ENCODE measurements at regions not wholly inside any gene's neighbourhood (a gene's known extent, or its start where the extent isn't known, plus 50 kb on each side); places are given as distances from the start of the nearest gene placed in this dataset.

GRCh38 chr13:103953859-103954258 lies 887.6 kb upstream of the SLC10A2 start:
- no peaks in the 10 kb centered on the region for H3K79me2 ChIP-seq (ENCODE audit: insufficient read depth, low read length)
- no peaks in the 10 kb centered on the region for H3K4me1 ChIP-seq (ENCODE audit: insufficient read depth, low read length)
- no peak overlapping the region for H3K27ac ChIP-seq (ENCODE audit: low read length)
- H3K4me3 ChIP-seq (ENCODE audit: low read depth in 1 of 2, low read length in 2 of 2) = no peak overlapping the region
- H3K9ac ChIP-seq (ENCODE audit: low read depth, low read length) = no peak overlapping the region
- TF ChIP-seq EZH2 (IDR thresholded peaks at IDR 0.05; ENCODE audit: borderline replicate concordance, low read depth, low read length, severe bottlenecking) (no peak), CTCF (IDR thresholded peaks at IDR 0.05; ENCODE audit: borderline replicate concordance, extremely low read depth, low read length, poor library complexity, severe bottlenecking) (no peak)
- no peak overlapping the region for H3K4me2 ChIP-seq (ENCODE audit: insufficient read depth, low read length)
- H3K36me3 ChIP-seq (ENCODE audit: insufficient read depth, low read length) = no peaks in the 10 kb centered on the region
- no peaks in the 10 kb centered on the region for H4K20me1 ChIP-seq (ENCODE audit: insufficient read depth, low read length)
- H2AFZ ChIP-seq (ENCODE audit: low read depth, low read length) = no peak overlapping the region
- no peaks in the 10 kb centered on the region for H3K27me3 ChIP-seq (ENCODE audit: insufficient read depth, low read length, poor library complexity)
- H3K9me3 ChIP-seq (ENCODE audit: insufficient read depth, low read length, severe bottlenecking) = no peaks in the 10 kb centered on the region
- DNase-seq (no peak), ATAC-seq (ENCODE audit: insufficient read depth, low read depth) (no peak)

- no peaks in the 10 kb centered on the region for H3K4me1 ChIP-seq (ENCODE audit: insufficient read depth, low read length)
- H3K4me3 ChIP-seq (ENCODE audit: low read depth in 1 of 2, low read length in 2 of 2) = no peak overlapping the region
- H3K27ac ChIP-seq (ENCODE audit: low read length) = no peak overlapping the region
- H3K36me3 ChIP-seq (ENCODE audit: insufficient read depth, low read length) = no peaks in the 10 kb centered on the region
- H3K9ac ChIP-seq (ENCODE audit: low read depth, low read length) = no peak overlapping the region
- no peaks in the 10 kb centered on the region for H3K79me2 ChIP-seq (ENCODE audit: insufficient read depth, low read length)
- no peaks in the 10 kb centered on the region for H3K27me3 ChIP-seq (ENCODE audit: insufficient read depth, low read length, poor library complexity)
- no peak for DNase-seq
- no peak for TF ChIP-seq CTCF (IDR thresholded peaks at IDR 0.05; ENCODE audit: borderline replicate concordance, extremely low read depth, low read length, poor library complexity, severe bottlenecking)
- TF ChIP-seq EZH2 (IDR thresholded peaks at IDR 0.05; ENCODE audit: borderline replicate concordance, low read depth, low read length, severe bottlenecking) = no peak
- no peak for ATAC-seq (ENCODE audit: insufficient read depth, low read depth)
- no peak overlapping the region for H3K4me2 ChIP-seq (ENCODE audit: insufficient read depth, low read length)
- no peaks in the 10 kb centered on the region for H4K20me1 ChIP-seq (ENCODE audit: insufficient read depth, low read length)
- no peak overlapping the region for H2AFZ ChIP-seq (ENCODE audit: low read depth, low read length)
- H3K9me3 ChIP-seq (ENCODE audit: insufficient read depth, low read length, severe bottlenecking) = no peaks in the 10 kb centered on the region
These were observed 886.0 kb upstream of the SLC10A2 start for GRCh38 chr13:103952183-103952582.

- TF ChIP-seq EZH2 (IDR thresholded peaks at IDR 0.05; ENCODE audit: borderline replicate concordance, low read depth, low read length, severe bottlenecking) (no peak), CTCF (IDR thresholded peaks at IDR 0.05; ENCODE audit: borderline replicate concordance, extremely low read depth, low read length, poor library complexity, severe bottlenecking) (no peak)
- no peaks in the 10 kb centered on the region for H4K20me1 ChIP-seq (ENCODE audit: insufficient read depth, low read length)
- H2AFZ ChIP-seq (ENCODE audit: low read depth, low read length) = no peak overlapping the region
- H3K9me3 ChIP-seq (ENCODE audit: insufficient read depth, low read length, severe bottlenecking) = no peaks in the 10 kb centered on the region
- no peaks in the 10 kb centered on the region for H3K79me2 ChIP-seq (ENCODE audit: insufficient read depth, low read length)
- no peaks in the 10 kb centered on the region for H3K4me1 ChIP-seq (ENCODE audit: insufficient read depth, low read length)
- H3K27me3 ChIP-seq (ENCODE audit: insufficient read depth, low read length, poor library complexity) = no peaks in the 10 kb centered on the region
- DNase-seq (no peak), ATAC-seq (ENCODE audit: insufficient read depth, low read depth) (no peak)
- H3K9ac ChIP-seq (ENCODE audit: low read depth, low read length) = no peak overlapping the region
- no peak overlapping the region for H3K4me2 ChIP-seq (ENCODE audit: insufficient read depth, low read length)
- no peaks in the 10 kb centered on the region for H3K36me3 ChIP-seq (ENCODE audit: insufficient read depth, low read length)
- no peak overlapping the region for H3K27ac ChIP-seq (ENCODE audit: low read length)
- no peak overlapping the region for H3K4me3 ChIP-seq (ENCODE audit: low read depth in 1 of 2, low read length in 2 of 2)
These were observed 882.2 kb upstream of the SLC10A2 start for GRCh38 chr13:103948426-103948825.

- Histone ChIP-seq H3K4me2 (ENCODE audit: insufficient read depth, low read length) (no peak overlapping the region), H3K27ac (ENCODE audit: low read length) (no peak overlapping the region), H3K4me1 (ENCODE audit: insufficient read depth, low read length) (no peaks in the 10 kb centered on the region), H2AFZ (ENCODE audit: low read depth, low read length) (no peak overlapping the region), H3K4me3 (ENCODE audit: low read depth in 1 of 2, low read length in 2 of 2) (no peak overlapping the region), H3K36me3 (ENCODE audit: insufficient read depth, low read length) (no peaks in the 10 kb centered on the region), H3K9ac (ENCODE audit: low read depth, low read length) (no peak overlapping the region), H4K20me1 (ENCODE audit: insufficient read depth, low read length) (no peaks in the 10 kb centered on the region), H3K9me3 (ENCODE audit: insufficient read depth, low read length, severe bottlenecking) (no peaks in the 10 kb centered on the region), H3K27me3 (ENCODE audit: insufficient read depth, low read length, poor library complexity) (no peaks in the 10 kb centered on the region), H3K79me2 (ENCODE audit: insufficient read depth, low read length) (no peaks in the 10 kb centered on the region)
- no peak for TF ChIP-seq EZH2 (IDR thresholded peaks at IDR 0.05; ENCODE audit: borderline replicate concordance, low read depth, low read length, severe bottlenecking)
- TF ChIP-seq CTCF (IDR thresholded peaks at IDR 0.05; ENCODE audit: borderline replicate concordance, extremely low read depth, low read length, poor library complexity, severe bottlenecking) = no peak
- DNase-seq (no peak), ATAC-seq (ENCODE audit: insufficient read depth, low read depth) (no peak)
These were observed 879.6 kb upstream of the SLC10A2 start for GRCh38 chr13:103945836-103946235.
